HepG2 (cell line): ENCODE measurements at regions not wholly inside any gene's neighbourhood (a gene's known extent, or its start where the extent isn't known, plus 50 kb on each side); places are given as distances from the start of the nearest gene placed in this dataset.

Source experiments
- ATAC-seq: fragments of 200-7000 bp; cut with Tn5 transposase; 3 replicates; pipeline ENCODE4 v1.9.1; 2020; ENCODE audit warnings: mild to moderate bottlenecking, moderate library complexity
- BruUV-seq: library from RNA; stranded (reverse); fragments of 400-500 nt; replicated peaks from 2 replicates; lab custom pipeline; 2021; lab: Mats Ljungman, UMichigan
- CTCF ChIA-PET: fragments of 300-600 bp; formaldehyde crosslinking; extraction: SDS; loops from one replicate; lab custom pipeline; 2021; ENCODE audit warnings: low total read pairs, inconsistent platforms, low intra/inter-chr PET ratio; lab: Yijun Ruan, JAX
- POLR2A ChIA-PET: fragments of 350-600 bp; sonication (Branson Sonifier 250); formaldehyde crosslinking; loops from one replicate; lab custom pipeline; 2020; ENCODE audit warnings: antibody characterized with exemption, inconsistent platforms; lab: Yijun Ruan, JAX
- DNase-seq: peaks from one replicate; pipeline ENCODE4 v3.0.0-alpha.2; 2015; ENCODE audit warnings: low spot score
- FAIRE-seq: peaks from 3 replicates; lab custom pipeline; 2011; peaks lifted over from hg19 to GRCh38; lab: Jason Lieb, UNC
- H2AFZ ChIP-seq: one replicate; pipeline ENCODE4 v1.6.1; 2011; ENCODE audit warnings: low read length, inconsistent platforms
- H3K27ac ChIP-seq: fragments of 300-600 bp; 3 replicates; pipeline ENCODE4 v1.8.0; 2011; ENCODE audit warnings: mixed run types, mild to moderate bottlenecking, mixed read lengths, low read length, inconsistent platforms; ENCODE audit not compliant: insufficient read depth; ENCODE audit errors: extremely low read length
- H3K27me3 ChIP-seq, 2 experiments: fragments of 200-600 bp in 1 of 2; 2 replicates in 1 of 2; 3 replicates in 1 of 2; pipeline versions ENCODE4 v1.6.0 to v1.8.0; 2011; ENCODE audit warnings: low read length in 2 of 2, mild to moderate bottlenecking in 2 of 2, moderate library complexity in 2 of 2, inconsistent platforms in 1 of 2; ENCODE audit not compliant: insufficient read depth in 2 of 2, control insufficient read depth in 1 of 2
- H3K36me3 ChIP-seq, 2 experiments: fragments of 200-600 bp in 1 of 2; replicated peaks in 1 of 2; 2 replicates in 1 of 2; 3 replicates in 1 of 2; pipeline versions ENCODE4 v1.5.1 to v1.8.0; 2011; ENCODE audit warnings: low read length in 2 of 2, inconsistent platforms in 1 of 2; ENCODE audit not compliant: insufficient read depth in 2 of 2, control insufficient read depth in 1 of 2
- H3K4me1 ChIP-seq: 2 replicates; pipeline ENCODE4 v1.5.1; 2012; ENCODE audit warnings: low read length, inconsistent platforms; ENCODE audit not compliant: insufficient read depth
- H3K4me2 ChIP-seq: 2 replicates; pipeline ENCODE4 v1.6.0; 2011; ENCODE audit warnings: low read depth, low read length, inconsistent platforms
- H3K4me3 ChIP-seq, 3 experiments: fragments of 200-600 bp in 1 of 3; sonication (generic), shearing (Covaris generic) in 1 of 3; replicated peaks in 1 of 3; 2 replicates each; pipeline ENCODE4 v1.5.1; 2011 to 2016; ENCODE audit warnings: low read length in 3 of 3, inconsistent platforms in 2 of 3, low read depth in 2 of 3, mild to moderate bottlenecking in 2 of 3, control low read depth in 1 of 3, mixed read lengths in 1 of 3; ENCODE audit not compliant: insufficient read depth in 1 of 3
- H3K79me2 ChIP-seq: one replicate; pipeline ENCODE4 v1.6.1; 2011; ENCODE audit warnings: low read length, inconsistent platforms; ENCODE audit not compliant: insufficient read depth
- H3K9ac ChIP-seq: 2 replicates; pipeline ENCODE4 v1.6.0; 2011; ENCODE audit warnings: mild to moderate bottlenecking, low read depth, low read length, inconsistent platforms; ENCODE audit not compliant: insufficient read depth
- H3K9me3 ChIP-seq: 2 replicates; pipeline ENCODE4 v1.5.1; 2012; ENCODE audit warnings: mild to moderate bottlenecking, low read length
- H4K20me1 ChIP-seq: 2 replicates; pipeline ENCODE4 v1.6.0; 2011; ENCODE audit warnings: inconsistent platforms, mild to moderate bottlenecking, low read length, moderate library complexity; ENCODE audit not compliant: insufficient read depth
- CREM ChIP-seq, 2 experiments: sonication (generic) in 1 of 2; formaldehyde crosslinking in 1 of 2; IDR thresholded peaks; 2 replicates each; pipeline versions ENCODE4 v1.4.0 to v1.6.1; 2016 to 2020; ENCODE audit warnings: antibody characterized with exemption in 1 of 2, mild to moderate bottlenecking in 1 of 2, missing genetic modification reagents in 1 of 2
- EZH2 ChIP-seq: conservative IDR thresholded peaks from 2 replicates; pipeline ENCODE4 v1.6.1; 2012; ENCODE audit warnings: mild to moderate bottlenecking, low read depth, low read length, moderate library complexity
- IRF1 ChIP-seq: sonication (generic); formaldehyde crosslinking; IDR thresholded peaks from 2 replicates; pipeline ENCODE4 v1.4.0; 2020; ENCODE audit warnings: low read depth, mild to moderate bottlenecking, missing genetic modification reagents
- ZNF354B ChIP-seq: sonication (generic); formaldehyde crosslinking; IDR thresholded peaks from 2 replicates; pipeline ENCODE4 v1.8.0; 2022; ENCODE audit warnings: mild to moderate bottlenecking, missing genetic modification reagents
- ZNF563 ChIP-seq: sonication (generic); formaldehyde crosslinking; IDR thresholded peaks from 2 replicates; pipeline ENCODE4 v1.8.0; 2022; ENCODE audit warnings: mild to moderate bottlenecking, moderate library complexity, missing genetic modification reagents
- ZNF720 ChIP-seq: sonication (generic); formaldehyde crosslinking; IDR thresholded peaks from 2 replicates; pipeline ENCODE4 v1.4.0; 2020; ENCODE audit warnings: missing genetic modification reagents
- WGBS: methylation state at CpG from one replicate; pipeline ENCODE4 v1.1.6; 2017; ENCODE audit warnings: low lambda C conversion rate; 5-methylcytosine and 5-hydroxymethylcytosine counted together
- in situ Hi-C: cut with HindIII; loops from 2 replicates; pipeline ENCODE4 v1.10.0; 2017; ENCODE audit warnings: low pct_unique_long_range_greater_than_20kb; ENCODE audit not compliant: extremely low pct_ligation_motif_present
- intact Hi-C: fragments of 100-400 bp; cut with micrococcal nuclease; formaldehyde crosslinking; loops from one replicate; pipeline ENCODE4 v1.10.0; 2022; ENCODE audit not compliant: unreplicated experiment
- TF ChIP-seq, protein P1 (sequence below): sonication (generic); formaldehyde crosslinking; IDR thresholded peaks from 2 replicates; pipeline ENCODE4 v1.4.0; 2020; ENCODE audit warnings: mild to moderate bottlenecking, missing genetic modification reagents
- TF ChIP-seq, protein P2 (sequence below): IDR thresholded peaks from 2 replicates; pipeline ENCODE4 v1.6.1; 2016
- TF ChIP-seq, protein P3 (sequence below): sonication (generic); formaldehyde crosslinking; IDR thresholded peaks from 2 replicates; pipeline ENCODE4 v1.5.1; 2020; ENCODE audit warnings: mild to moderate bottlenecking, missing genetic modification reagents, borderline replicate concordance
- TF ChIP-seq, protein P4 (sequence below): sonication (generic); formaldehyde crosslinking; IDR thresholded peaks from 2 replicates; pipeline ENCODE4 v1.8.1; 2023; ENCODE audit warnings: mild to moderate bottlenecking, missing genetic modification reagents

- no peaks in the 10 kb centered on the region for H3K27me3 ChIP-seq
- H3K79me2 ChIP-seq = no peaks in the 10 kb centered on the region
- no peak overlapping the region for H3K4me2 ChIP-seq
- H4K20me1 ChIP-seq = no peaks in the 10 kb centered on the region
- POLR2A ChIA-PET = no interaction called here
- no peak overlapping the region for H3K27ac ChIP-seq
- no peak overlapping the region for H3K4me3 ChIP-seq
- no peak for FAIRE-seq
- no peaks in the 10 kb centered on the region for H3K36me3 ChIP-seq
- no peak for TF ChIP-seq ZNF720 (CRISPR knock-in tag)
- TF ChIP-seq, protein P1, sequence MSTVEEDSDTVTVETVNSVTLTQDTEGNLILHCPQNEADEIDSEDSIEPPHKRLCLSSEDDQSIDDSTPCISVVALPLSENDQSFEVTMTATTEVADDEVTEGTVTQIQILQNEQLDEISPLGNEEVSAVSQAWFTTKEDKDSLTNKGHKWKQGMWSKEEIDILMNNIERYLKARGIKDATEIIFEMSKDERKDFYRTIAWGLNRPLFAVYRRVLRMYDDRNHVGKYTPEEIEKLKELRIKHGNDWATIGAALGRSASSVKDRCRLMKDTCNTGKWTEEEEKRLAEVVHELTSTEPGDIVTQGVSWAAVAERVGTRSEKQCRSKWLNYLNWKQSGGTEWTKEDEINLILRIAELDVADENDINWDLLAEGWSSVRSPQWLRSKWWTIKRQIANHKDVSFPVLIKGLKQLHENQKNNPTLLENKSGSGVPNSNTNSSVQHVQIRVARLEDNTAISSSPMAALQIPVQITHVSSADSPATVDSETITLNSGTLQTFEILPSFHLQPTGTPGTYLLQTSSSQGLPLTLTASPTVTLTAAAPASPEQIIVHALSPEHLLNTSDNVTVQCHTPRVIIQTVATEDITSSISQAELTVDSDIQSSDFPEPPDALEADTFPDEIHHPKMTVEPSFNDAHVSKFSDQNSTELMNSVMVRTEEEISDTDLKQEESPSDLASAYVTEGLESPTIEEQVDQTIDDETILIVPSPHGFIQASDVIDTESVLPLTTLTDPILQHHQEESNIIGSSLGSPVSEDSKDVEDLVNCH (CRISPR knock-in tag) = no peak
- TF ChIP-seq, protein P2, sequence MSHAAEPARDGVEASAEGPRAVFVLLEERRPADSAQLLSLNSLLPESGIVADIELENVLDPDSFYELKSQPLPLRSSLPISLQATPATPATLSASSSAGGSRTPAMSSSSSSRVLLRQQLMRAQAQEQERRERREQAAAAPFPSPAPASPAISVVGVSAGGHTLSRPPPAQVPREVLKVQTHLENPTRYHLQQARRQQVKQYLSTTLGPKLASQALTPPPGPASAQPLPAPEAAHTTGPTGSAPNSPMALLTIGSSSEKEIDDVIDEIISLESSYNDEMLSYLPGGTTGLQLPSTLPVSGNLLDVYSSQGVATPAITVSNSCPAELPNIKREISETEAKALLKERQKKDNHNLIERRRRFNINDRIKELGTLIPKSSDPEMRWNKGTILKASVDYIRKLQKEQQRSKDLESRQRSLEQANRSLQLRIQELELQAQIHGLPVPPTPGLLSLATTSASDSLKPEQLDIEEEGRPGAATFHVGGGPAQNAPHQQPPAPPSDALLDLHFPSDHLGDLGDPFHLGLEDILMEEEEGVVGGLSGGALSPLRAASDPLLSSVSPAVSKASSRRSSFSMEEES = no peak
- TF ChIP-seq ZNF354B = no peak
- TF ChIP-seq, protein P3, sequence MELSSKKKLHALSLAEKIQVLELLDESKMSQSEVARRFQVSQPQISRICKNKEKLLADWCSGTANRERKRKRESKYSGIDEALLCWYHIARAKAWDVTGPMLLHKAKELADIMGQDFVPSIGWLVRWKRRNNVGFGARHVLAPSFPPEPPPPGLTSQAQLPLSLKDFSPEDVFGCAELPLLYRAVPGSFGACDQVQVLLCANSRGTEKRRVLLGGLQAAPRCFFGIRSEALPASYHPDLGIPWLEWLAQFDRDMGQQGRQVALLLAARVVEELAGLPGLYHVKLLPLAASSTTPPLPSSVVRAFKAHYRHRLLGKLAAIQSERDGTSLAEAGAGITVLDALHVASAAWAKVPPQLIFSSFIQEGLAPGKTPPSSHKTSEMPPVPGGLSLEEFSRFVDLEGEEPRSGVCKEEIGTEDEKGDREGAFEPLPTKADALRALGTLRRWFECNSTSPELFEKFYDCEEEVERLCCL (CRISPR knock-in tag) = no peak
- TF ChIP-seq, protein P4, sequence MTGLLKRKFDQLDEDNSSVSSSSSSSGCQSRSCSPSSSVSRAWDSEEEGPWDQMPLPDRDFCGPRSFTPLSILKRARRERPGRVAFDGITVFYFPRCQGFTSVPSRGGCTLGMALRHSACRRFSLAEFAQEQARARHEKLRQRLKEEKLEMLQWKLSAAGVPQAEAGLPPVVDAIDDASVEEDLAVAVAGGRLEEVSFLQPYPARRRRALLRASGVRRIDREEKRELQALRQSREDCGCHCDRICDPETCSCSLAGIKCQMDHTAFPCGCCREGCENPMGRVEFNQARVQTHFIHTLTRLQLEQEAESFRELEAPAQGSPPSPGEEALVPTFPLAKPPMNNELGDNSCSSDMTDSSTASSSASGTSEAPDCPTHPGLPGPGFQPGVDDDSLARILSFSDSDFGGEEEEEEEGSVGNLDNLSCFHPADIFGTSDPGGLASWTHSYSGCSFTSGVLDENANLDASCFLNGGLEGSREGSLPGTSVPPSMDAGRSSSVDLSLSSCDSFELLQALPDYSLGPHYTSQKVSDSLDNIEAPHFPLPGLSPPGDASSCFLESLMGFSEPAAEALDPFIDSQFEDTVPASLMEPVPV (CRISPR knock-in tag) = no peak
- TF ChIP-seq ZNF563 = no peak
- no peak for TF ChIP-seq CREM (IDR thresholded peaks at IDR 0.05)
- TF ChIP-seq CREM (CRISPR knock-in tag; IDR thresholded peaks at IDR 0.05) = no peak
- TF ChIP-seq EZH2 = no peak
- no peak for TF ChIP-seq IRF1 (CRISPR knock-in tag)
- no peak for ATAC-seq
- in situ Hi-C loops = no loop called here
- no peak overlapping the region for H2AFZ ChIP-seq
- 3% methylated on average over 1 of the region's 1 CpG for WGBS
- H3K9me3 ChIP-seq = no peaks in the 10 kb centered on the region
- CTCF ChIA-PET = no interaction called here
- no peak for DNase-seq
- H3K4me1 ChIP-seq = no peaks in the 10 kb centered on the region
- intact Hi-C loops = no loop called here
- no TSS peak for BruUV-seq
- no peak overlapping the region for H3K9ac ChIP-seq
Measured at GRCh38 chr5:118006219-118006618, 982.1 kb downstream of the DTWD2 start.
